NCI-H226 (cell line): ENCODE measurements at regions not wholly inside any gene's neighbourhood (a gene's known extent, or its start where the extent isn't known, plus 50 kb on each side); places are given as distances from the start of the nearest gene placed in this dataset.
A peak's percentile ranks its signal among the peaks of the same experiment; 100 is the strongest.
"Not testable (repeated sequence)": the region's sequence is repeated elsewhere in the genome, so short reads cannot be mapped to it uniquely, and the experiment has no call there.

Experiments used
- DNase-seq: peaks from one replicate; pipeline ENCODE4 v3.0.0-alpha.2; 2015

DNA sequence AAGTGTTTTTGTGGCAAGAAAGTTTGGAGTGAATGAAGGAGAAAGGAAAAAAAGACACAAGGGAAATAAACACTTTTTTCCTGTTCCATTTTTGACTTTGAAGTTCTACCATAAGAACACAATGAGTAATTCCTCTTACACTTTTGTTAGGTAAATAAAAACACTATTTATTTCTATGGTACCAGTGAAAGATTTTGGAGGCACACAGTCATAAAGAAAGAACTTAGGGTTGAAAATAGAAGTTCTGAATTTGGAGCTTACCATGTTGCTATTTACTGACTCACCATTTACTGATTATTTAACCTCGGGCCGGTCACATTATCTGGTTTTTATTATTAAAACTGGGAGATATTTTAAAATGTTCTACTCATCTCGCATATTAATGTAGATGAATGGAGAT is 367.8 kb downstream of the TLE1 start:
- no peak for DNase-seq

DNA sequence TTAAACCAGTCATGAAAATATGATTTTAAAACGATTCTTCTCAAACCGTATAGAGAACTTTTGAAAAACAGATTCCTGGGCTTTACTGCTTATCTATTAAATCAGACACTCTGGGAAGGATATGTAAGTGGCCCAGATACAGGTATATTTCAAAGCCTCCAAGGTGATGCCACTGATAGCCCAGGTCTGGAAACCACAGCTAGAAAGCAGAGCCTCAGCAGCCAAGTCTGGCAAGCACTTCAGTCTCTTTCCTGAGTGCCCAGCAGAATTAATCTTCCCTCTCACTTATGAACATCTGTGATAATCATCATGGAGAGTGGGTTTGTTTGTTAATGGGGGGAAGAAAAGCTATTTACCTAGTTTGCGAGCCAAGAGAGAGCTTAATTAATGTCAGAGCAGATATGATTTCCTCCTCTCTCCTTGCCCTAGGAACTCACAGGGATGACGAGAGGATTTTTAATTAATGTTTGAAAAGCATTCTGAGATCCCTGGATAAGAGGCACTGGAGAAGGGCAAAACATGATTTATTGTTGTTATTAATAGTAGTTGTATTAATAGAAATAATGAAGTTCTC is 368.4 kb downstream of the TLE1 start:
- no peak for DNase-seq

GRCh38 chr9:81318571-81318970 is 370.8 kb downstream of the TLE1 start:
- DNase-seq = peak; percentile 51

DNA sequence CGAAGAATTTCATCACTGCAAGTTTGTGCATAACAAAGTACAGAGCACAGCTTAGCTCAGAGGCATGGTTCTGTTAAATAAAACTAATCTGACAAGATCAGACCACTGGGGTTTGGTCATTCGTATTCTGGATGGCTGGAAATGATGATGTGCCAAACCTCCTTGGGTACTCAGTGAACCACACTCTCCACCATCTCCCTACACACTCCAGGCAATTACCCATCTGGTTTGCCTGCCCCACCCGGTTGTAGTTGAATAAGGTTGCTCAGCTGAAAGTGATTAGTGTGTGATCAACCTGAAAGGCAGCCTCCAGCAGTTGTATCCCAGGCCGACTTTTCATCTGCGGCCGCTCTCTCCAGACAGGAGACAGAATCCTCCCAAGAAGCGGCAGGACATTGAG is 371.4 kb downstream of the TLE1 start:
- no peak for DNase-seq

DNA sequence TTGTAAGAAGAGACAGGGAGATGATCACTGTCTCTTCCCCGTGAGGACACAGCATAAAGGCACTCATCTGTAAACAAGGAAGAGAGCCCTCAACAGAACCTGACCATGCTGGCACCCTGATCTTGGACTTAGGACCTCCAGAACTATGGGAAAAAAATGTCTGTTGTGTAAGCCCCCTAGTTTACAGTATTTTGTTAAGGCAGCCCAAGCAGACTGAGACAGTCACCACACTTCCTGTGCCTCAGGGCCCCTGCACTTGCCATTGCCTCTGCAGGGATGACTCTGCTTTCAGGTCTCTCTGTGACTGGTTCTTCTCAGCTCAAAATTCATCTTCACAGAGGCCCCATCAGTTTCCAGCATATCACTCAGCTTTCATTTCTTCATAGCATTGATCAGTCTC is 372.1 kb downstream of the TLE1 start:
- no peak for DNase-seq

- DNase-seq = no peak
Measured at GRCh38 chr9:81314490-81314889, 374.9 kb downstream of the TLE1 start.

- DNase-seq = no peak
Measured at GRCh38 chr9:81313877-81314276, 375.5 kb downstream of the TLE1 start.

DNA sequence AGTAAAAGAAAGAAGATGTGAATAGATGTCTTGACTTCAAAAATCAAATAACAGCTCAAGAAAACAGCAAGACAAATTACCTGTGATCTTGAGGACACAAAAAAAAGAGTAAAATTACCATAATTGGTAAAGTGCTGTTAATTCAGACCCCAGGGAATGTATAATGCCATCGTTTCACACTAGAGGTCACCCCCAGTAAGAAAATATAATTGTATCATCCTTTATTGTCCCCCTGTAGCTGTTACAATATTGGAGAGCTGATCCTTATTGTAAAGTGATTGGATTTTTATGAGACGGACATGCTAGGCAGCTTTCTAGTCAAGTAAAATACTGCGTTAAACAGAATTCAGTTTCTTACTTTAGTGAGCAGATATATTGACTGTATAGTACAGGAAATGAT is 377.0 kb downstream of the TLE1 start:
- DNase-seq = no peak

GRCh38 chr9:81308404-81308803 is 380.9 kb downstream of the TLE1 start:
- DNase-seq = no peak

DNA sequence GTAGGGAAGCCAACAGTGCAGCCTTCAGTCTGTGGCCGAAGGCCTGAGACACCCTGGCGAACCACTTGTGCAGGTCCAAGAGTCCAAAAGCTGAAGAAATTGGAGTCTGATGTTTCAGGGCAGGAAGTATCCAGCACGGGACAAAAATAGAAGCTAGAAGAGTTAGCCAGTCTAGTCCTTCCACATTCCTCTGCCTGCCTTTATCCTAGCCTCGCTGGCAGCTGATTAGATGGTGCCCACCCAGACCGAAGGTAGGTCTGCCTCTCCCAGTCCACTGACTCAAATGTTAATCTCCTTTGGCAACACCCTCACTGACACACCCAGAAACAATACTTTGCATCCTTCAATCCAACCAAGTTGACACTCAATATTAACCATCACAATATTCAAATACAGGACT is 381.6 kb downstream of the TLE1 start:
- DNase-seq = not testable (repeated sequence)

- no peak for DNase-seq
Measured at GRCh38 chr9:81305561-81306182, 383.7 kb downstream of the TLE1 start.

GRCh38 chr9:81303658-81304057 is 385.7 kb downstream of the TLE1 start:
- no peak for DNase-seq

DNA sequence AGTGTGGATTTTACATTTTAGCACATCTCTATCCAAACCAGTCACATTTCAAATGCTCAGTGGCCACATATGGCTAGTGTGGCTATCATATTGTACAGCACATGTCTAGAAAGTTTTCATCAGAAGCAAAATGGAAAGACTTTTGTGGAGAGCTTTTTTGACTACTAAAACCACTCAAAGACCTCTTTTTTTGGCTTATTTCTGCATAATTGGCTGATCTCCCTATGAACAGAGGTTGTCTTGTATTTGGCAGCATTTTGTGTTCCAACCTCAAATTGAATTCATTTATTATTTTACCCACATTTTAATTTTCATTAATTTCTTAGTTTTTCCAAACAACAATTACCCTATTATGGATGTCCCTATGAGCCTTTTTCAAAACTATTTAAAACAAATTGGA is 395.7 kb downstream of the TLE1 start:
- DNase-seq = no peak

DNA sequence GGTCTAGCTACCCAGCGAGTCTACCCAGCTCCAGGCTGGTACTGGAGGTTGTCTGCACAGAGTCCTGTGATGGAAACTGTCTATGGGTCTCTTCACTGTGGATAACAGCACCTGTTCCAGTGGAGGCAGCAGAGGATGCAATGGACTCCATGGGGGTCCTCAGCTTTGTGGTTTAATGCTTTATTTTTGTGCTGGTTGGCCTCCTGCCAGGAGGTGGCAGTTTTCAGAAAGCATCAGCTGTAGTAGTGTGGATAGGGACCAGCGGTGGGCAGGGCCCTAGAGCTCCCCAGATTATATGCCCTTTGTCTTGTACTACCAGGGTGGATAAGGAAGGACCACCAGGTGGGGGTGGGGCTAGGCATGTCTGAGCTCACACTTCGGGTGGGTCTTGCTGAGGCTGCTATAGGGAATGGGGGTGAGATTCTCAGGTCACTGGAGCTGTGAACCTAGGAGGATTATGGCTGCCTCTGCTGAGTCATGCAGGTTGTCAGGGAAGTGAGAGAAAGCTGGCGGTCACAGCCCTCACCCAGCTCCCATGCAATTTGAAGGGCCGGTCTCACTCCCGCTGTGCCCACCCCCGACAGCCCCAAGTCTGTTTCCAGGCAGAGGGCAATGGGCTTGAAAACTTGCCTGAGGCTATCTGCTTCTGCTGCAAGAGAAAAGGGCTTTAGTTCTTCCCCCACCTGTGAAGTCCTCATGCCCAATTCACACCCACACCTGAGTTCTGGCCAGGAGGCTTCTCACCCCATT is 397.1 kb downstream of the TLE1 start:
- no peak for DNase-seq

GRCh38 chr9:81289622-81290021 is 399.7 kb downstream of the TLE1 start:
- no peak for DNase-seq

GRCh38 chr9:81268048-81268447 is 421.3 kb downstream of the TLE1 start:
- peak; percentile 16 for DNase-seq

GRCh38 chr9:81266674-81267073 is 422.7 kb downstream of the TLE1 start:
- peak; percentile 60 for DNase-seq

DNA sequence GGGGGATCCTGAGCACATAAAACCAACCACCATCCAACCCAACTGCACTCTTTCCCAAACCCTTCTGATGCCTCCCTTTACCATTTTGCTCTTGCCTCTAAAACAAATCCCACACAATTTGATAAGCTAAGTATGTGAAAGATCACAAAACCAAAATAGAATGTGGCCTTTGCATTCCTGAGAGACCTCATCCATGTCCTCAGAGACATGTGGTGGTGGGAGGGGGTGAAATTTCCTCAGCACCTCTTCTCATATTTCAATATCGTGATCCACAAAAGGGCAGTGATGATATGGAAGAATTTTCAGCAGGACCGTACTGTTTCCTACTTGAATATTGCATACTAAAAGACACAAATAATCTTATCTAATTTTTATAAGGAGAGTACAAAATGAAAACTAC is 423.3 kb downstream of the TLE1 start:
- DNase-seq = peak; percentile 42

DNA sequence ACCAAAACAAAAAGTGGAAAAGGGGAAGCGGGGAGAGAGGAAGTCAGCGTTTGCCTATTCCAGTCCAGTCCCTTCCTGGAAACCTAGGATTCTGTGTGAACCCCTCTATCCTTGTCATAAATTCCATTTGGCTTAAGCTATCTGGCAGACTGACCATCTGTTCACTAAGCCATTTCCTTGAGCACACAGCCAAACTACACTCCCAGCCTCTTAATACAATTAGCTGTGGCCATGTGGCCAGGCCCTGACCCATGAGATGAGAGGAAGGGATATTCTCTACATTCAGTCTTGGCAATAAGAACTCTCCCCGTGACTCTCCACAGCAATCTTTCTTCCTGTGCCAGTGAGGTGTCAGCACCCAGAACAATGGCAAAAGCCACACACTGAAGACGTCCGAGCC is 424.8 kb downstream of the TLE1 start:
- DNase-seq = peak; percentile 22

DNA sequence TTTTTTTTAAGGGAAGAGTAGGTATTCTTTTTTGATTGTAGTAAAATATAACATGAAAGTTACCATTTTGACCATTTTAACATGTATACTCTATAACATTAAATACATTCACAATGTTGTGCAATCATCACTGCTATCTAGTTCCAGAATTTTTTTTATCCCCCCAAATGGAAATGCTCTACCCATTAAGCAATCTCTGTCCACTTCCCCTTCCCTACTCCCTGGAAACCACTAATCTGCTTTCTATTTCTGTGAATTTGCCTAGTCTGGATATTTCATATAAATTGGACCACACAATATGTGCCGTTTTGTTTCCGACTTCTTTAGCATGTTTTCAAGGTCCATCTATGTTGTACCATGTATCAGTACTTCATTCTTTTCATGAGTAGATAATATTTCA is 429.5 kb downstream of the TLE1 start:
- DNase-seq = no peak

DNA sequence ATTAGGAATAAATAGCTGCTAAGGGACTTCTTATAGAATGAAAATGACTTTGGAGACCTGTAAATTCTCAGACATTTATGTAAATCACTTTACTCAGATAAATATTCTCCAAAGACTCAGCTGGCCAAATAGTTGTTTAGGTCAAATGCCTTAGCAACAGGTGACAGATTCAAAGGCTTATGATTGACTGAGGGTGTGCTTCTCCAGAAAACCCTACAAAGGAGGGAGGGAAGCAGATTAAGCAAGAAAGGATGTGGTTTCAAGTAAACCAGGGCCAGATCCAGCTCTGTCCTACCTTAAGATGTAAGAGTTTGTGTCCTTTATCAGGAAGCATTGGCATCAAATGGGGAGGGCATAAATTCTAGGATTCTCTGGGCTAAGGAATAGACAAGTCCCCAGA is 433.0 kb downstream of the TLE1 start:
- DNase-seq = no peak

DNA sequence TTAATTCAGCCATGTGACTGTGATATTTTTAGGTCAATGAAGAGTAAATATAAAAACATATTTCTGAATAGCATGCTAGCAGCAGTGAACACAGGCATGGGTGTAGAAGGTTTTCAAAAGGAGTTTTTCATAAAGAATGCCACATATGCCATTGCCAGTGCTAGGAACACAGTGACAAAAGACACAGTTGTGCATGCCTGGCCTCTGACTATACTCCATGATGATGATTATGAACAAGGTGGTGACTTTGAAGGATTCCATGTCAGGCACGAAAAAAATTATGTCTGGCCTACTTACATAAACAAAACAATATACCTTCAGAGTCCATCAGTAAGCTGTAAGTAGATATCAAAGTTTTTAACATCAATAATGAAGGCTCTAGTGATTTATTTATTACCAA is 438.7 kb downstream of the TLE1 start:
- no peak for DNase-seq

- no peak for DNase-seq
Measured at GRCh38 chr9:81250041-81250440, 439.3 kb downstream of the TLE1 start.

- peak; percentile 68 for DNase-seq
Measured at GRCh38 chr9:81245254-81245956, 443.9 kb downstream of the TLE1 start.
